ENCODE measurements at regions not wholly inside any gene's neighbourhood (a gene's known extent, or its start where the extent isn't known, plus 50 kb on each side); places are given as distances from the start of the nearest gene placed in this dataset.

- H3K27me3 ChIP-seq (replicated peaks in 1 of 7), result no peaks in the 10 kb centered on the region
- H3K4me1 ChIP-seq, result no peaks in the 10 kb centered on the region
- H3K27ac ChIP-seq, result no peak overlapping the region
- TF ChIP-seq POLR2AphosphoS5 (IDR thresholded peaks at IDR 0.05), result no peak
- TF ChIP-seq POLR2A (IDR thresholded peaks at IDR 0.05), result no peak
- no peak for TF ChIP-seq CTCF (IDR thresholded peaks at IDR 0.05 in 8 of 11, conservative IDR thresholded peaks at IDR 0.05 in 3 of 11)
- 70 to 81% (median 79%) methylated on average over 7 to 8 of the region's 8 CpGs for WGBS, 5 donors
- intact Hi-C loops (cut with DNase I; ENCODE audit: low total_unique reads), result no loop called here
- H3K36me3 ChIP-seq, result no peaks in the 10 kb centered on the region
- no peak for DNase-seq
- H3K4me3 ChIP-seq, result no peak overlapping the region
- H3K9me3 ChIP-seq, result peaks cover 0 to 43% (median 36%) of the 10 kb centered on the region in 8 donors
Measured at GRCh38 chr7:49563693-49564378, 209.6 kb upstream of the VWC2 start.

- H3K4me1 ChIP-seq, result no peaks in the 10 kb centered on the region
- DNase-seq, result no peak
- no peak overlapping the region for H3K4me3 ChIP-seq
- H3K36me3 ChIP-seq, result no peaks in the 10 kb centered on the region
- WGBS, 5 donors, result 91 to 97% (median 93%) methylated on average over 2 of the region's 2 CpGs
- TF ChIP-seq POLR2AphosphoS5 (IDR thresholded peaks at IDR 0.05), result no peak
- no peaks in the 10 kb centered on the region for H3K27me3 ChIP-seq (replicated peaks in 1 of 7)
- intact Hi-C loops (cut with DNase I; ENCODE audit: low total_unique reads), result no loop called here
- no peak overlapping the region for H3K27ac ChIP-seq
- peaks cover 0 to 48% (median 40%) of the 10 kb centered on the region in 8 donors for H3K9me3 ChIP-seq
Measured at GRCh38 chr7:49564379-49564714, 209.1 kb upstream of the VWC2 start.

- DNase-seq, result no peak
- no peaks in the 10 kb centered on the region for H3K4me1 ChIP-seq
- no peaks in the 10 kb centered on the region for H3K27me3 ChIP-seq (replicated peaks in 1 of 7)
- peaks cover 0 to 6% (median 0%) of the 10 kb centered on the region in 8 donors for H3K9me3 ChIP-seq
- TF ChIP-seq CTCF (IDR thresholded peaks at IDR 0.05 in 8 of 11, conservative IDR thresholded peaks at IDR 0.05 in 3 of 11) (no peak), POLR2AphosphoS5 (IDR thresholded peaks at IDR 0.05) (no peak), POLR2A (IDR thresholded peaks at IDR 0.05) (no peak)
- H3K36me3 ChIP-seq, result no peaks in the 10 kb centered on the region
- no peak overlapping the region for H3K27ac ChIP-seq
- intact Hi-C loops (cut with DNase I; ENCODE audit: low total_unique reads), result no loop called here
- H3K4me3 ChIP-seq, result no peak overlapping the region
Measured at GRCh38 chr7:49577576-49577975, 195.9 kb upstream of the VWC2 start.

GRCh38 chr7:49579408-49579807, 194.0 kb upstream of the VWC2 start:
- DNase-seq, result no peak
- Histone ChIP-seq H3K9me3 (peaks cover 0 to 6% (median 0%) of the 10 kb centered on the region in 8 donors), H3K4me1 (no peaks in the 10 kb centered on the region), H3K36me3 (no peaks in the 10 kb centered on the region), H3K4me3 (no peak overlapping the region), H3K27me3 (replicated peaks in 1 of 7) (no peaks in the 10 kb centered on the region), H3K27ac (no peak overlapping the region)
- 90 to 92% (median 90%) methylated on average over 10 to 13 of the region's 13 CpGs for WGBS, 5 donors
- no peak for TF ChIP-seq POLR2AphosphoS5 (IDR thresholded peaks at IDR 0.05)
- TF ChIP-seq POLR2A (IDR thresholded peaks at IDR 0.05), result no peak
- no peak for TF ChIP-seq CTCF (IDR thresholded peaks at IDR 0.05 in 8 of 11, conservative IDR thresholded peaks at IDR 0.05 in 3 of 11)
- intact Hi-C loops (cut with DNase I; ENCODE audit: low total_unique reads), result no loop called here

GRCh38 chr7:49580000-49580399, 193.4 kb upstream of the VWC2 start:
- intact Hi-C loops (cut with DNase I; ENCODE audit: low total_unique reads), result no loop called here
- Histone ChIP-seq H3K4me1 (no peaks in the 10 kb centered on the region), H3K27me3 (replicated peaks in 1 of 7) (no peaks in the 10 kb centered on the region), H3K4me3 (no peak overlapping the region), H3K36me3 (no peaks in the 10 kb centered on the region), H3K9me3 (peaks cover 0 to 6% (median 0%) of the 10 kb centered on the region in 8 donors), H3K27ac (no peak overlapping the region)
- DNase-seq, result no peak
- TF ChIP-seq POLR2A (IDR thresholded peaks at IDR 0.05), result no peak
- no peak for TF ChIP-seq CTCF (IDR thresholded peaks at IDR 0.05 in 8 of 11, conservative IDR thresholded peaks at IDR 0.05 in 3 of 11)
- no peak for TF ChIP-seq POLR2AphosphoS5 (IDR thresholded peaks at IDR 0.05)
- whole genome bisulfite sequencing, 5 donors, result 54 to 76% (median 61%) methylated on average over 16 of the region's 16 CpGs

Measured in spleen (tissue), 11 donors.